ENCODE measurements at regions not wholly inside any gene's neighbourhood (a gene's known extent, or its start where the extent isn't known, plus 50 kb on each side); places are given as distances from the start of the nearest gene placed in this dataset.
A peak's percentile ranks its signal among the peaks of the same experiment; 100 is the strongest.

GRCh38 chr6:43951756-43952675 is 175.2 kb downstream of the MRPL14 start:
- no peaks in the 10 kb centered on the region for H3K36me3 ChIP-seq
- no peak for DNase-seq
- H3K27me3 ChIP-seq, result no peaks in the 10 kb centered on the region
- peaks cover 0 to 6% (median 0%) of the 10 kb centered on the region in 4 donors for H3K4me1 ChIP-seq
- no peak overlapping the region for H3K27ac ChIP-seq
- H3K4me3 ChIP-seq, result no peak overlapping the region
- no peaks in the 10 kb centered on the region for H3K9me3 ChIP-seq
- TF ChIP-seq CTCF (IDR thresholded peaks at IDR 0.05), result no peak
- no peak for TF ChIP-seq POLR2A (IDR thresholded peaks at IDR 0.05)

- no peaks in the 10 kb centered on the region for H3K9me3 ChIP-seq
- TF ChIP-seq POLR2A (IDR thresholded peaks at IDR 0.05) (no peak), CTCF (IDR thresholded peaks at IDR 0.05) (peak in 4 of 6 experiments; percentile 37 to 86 (median 83))
Measured at GRCh38 chr6:43951063-43951755, 176.0 kb downstream of the MRPL14 start.

GRCh38 chr6:43950731-43951062 is 176.6 kb downstream of the MRPL14 start:
- peak in 1 of 3 donors; percentile 29 for DNase-seq
- no peak overlapping the region for H3K4me3 ChIP-seq
- H3K9me3 ChIP-seq, result peaks cover 0 to under 1% (median 0%) of the 10 kb centered on the region in 4 donors
- no peaks in the 10 kb centered on the region for H3K27me3 ChIP-seq
- no peak overlapping the region for H3K27ac ChIP-seq
- H3K4me1 ChIP-seq, result peaks cover 0 to 6% (median 0%) of the 10 kb centered on the region in 4 donors
- no peak for TF ChIP-seq POLR2A (IDR thresholded peaks at IDR 0.05)
- TF ChIP-seq CTCF (IDR thresholded peaks at IDR 0.05), result no peak
- H3K36me3 ChIP-seq, result no peaks in the 10 kb centered on the region

More at GRCh38 chr6:43951063-43951755, 176.0 kb downstream of the MRPL14 start:
- H3K4me1 ChIP-seq, result peaks cover 0 to 6% (median 0%) of the 10 kb centered on the region in 4 donors
- H3K36me3 ChIP-seq, result no peaks in the 10 kb centered on the region
- H3K4me3 ChIP-seq, result no peak overlapping the region
- H3K27me3 ChIP-seq, result no peaks in the 10 kb centered on the region
- no peak overlapping the region for H3K27ac ChIP-seq
- DNase-seq, result peak in 2 of 3 donors; percentile 76 to 78

GRCh38 chr6:43950051-43950605 is 177.1 kb downstream of the MRPL14 start:
- no peaks in the 10 kb centered on the region for H3K36me3 ChIP-seq
- H3K9me3 ChIP-seq, result peaks cover 0 to 3% (median 0%) of the 10 kb centered on the region in 4 donors
- peaks cover 0 to 6% (median 0%) of the 10 kb centered on the region in 4 donors for H3K4me1 ChIP-seq
- TF ChIP-seq CTCF (IDR thresholded peaks at IDR 0.05) (no peak), POLR2A (IDR thresholded peaks at IDR 0.05) (no peak)
- H3K4me3 ChIP-seq, result no peak overlapping the region
- no peak overlapping the region for H3K27ac ChIP-seq
- H3K27me3 ChIP-seq, result no peaks in the 10 kb centered on the region
- peak in 1 of 3 donors; percentile 21 for DNase-seq

GRCh38 chr6:43949551-43949991 is 177.7 kb downstream of the MRPL14 start:
- DNase-seq, result peak in 1 of 3 donors; percentile 8

More at GRCh38 chr6:43949551-43949991, 177.7 kb downstream of the MRPL14 start:
- peaks cover 0 to 6% (median 0%) of the 10 kb centered on the region in 4 donors for H3K4me1 ChIP-seq
- H3K4me3 ChIP-seq, result no peak overlapping the region
- no peaks in the 10 kb centered on the region for H3K27me3 ChIP-seq
- TF ChIP-seq CTCF (IDR thresholded peaks at IDR 0.05) (no peak), POLR2A (IDR thresholded peaks at IDR 0.05) (no peak)
- H3K9me3 ChIP-seq, result peaks cover 0 to 3% (median 0%) of the 10 kb centered on the region in 4 donors
- H3K36me3 ChIP-seq, result no peaks in the 10 kb centered on the region
- H3K27ac ChIP-seq, result no peak overlapping the region
